OCI-LY3 (cell line): ENCODE measurements at regions not wholly inside any gene's neighbourhood (a gene's known extent, or its start where the extent isn't known, plus 50 kb on each side); places are given as distances from the start of the nearest gene placed in this dataset.

Experiments used
- H2AFZ ChIP-seq: fragments of 200-600, 300-600 bp; shearing (Covaris generic); 2 replicates; pipeline ENCODE4 v1.6.0; 2014; ENCODE audit warnings: antibody characterized with exemption, low read depth, low read length
- H3K27ac ChIP-seq: fragments of 200-600, 300-600 bp; sonication (generic); 2 replicates; pipeline ENCODE4 v1.5.1; 2014; ENCODE audit warnings: mild to moderate bottlenecking, low read length, moderate library complexity, mixed read lengths
- H3K27me3 ChIP-seq: fragments of 200-600, 300-600 bp; sonication (generic); 2 replicates; pipeline ENCODE4 v1.6.1; 2014; ENCODE audit warnings: low read depth, low read length, mixed read lengths
- H3K36me3 ChIP-seq: fragments of 200-600, 300-600 bp; sonication (generic); replicated peaks from 2 replicates; pipeline ENCODE3; 2014; ENCODE audit warnings: low read depth, low read length, mixed read lengths
- H3K4me1 ChIP-seq: fragments of 300-600, 200-600 bp; sonication (generic); 2 replicates; pipeline ENCODE4 v1.6.1; 2014; ENCODE audit warnings: low read length, mixed read lengths
- H3K4me2 ChIP-seq: fragments of 200-600, 300-600 bp; sonication (generic); 2 replicates; pipeline ENCODE4 v1.6.1; 2014; ENCODE audit warnings: low read length, mixed read lengths
- H3K4me3 ChIP-seq: fragments of 300-600, 200-600 bp; sonication (generic); 2 replicates; pipeline ENCODE4 v1.5.1; 2014; ENCODE audit warnings: antibody characterized with exemption, mild to moderate bottlenecking, low read length, moderate library complexity
- H3K79me2 ChIP-seq: fragments of 300-600, 200-600 bp; shearing (Covaris generic); 2 replicates; pipeline ENCODE4 v1.6.1; 2014; ENCODE audit warnings: mild to moderate bottlenecking, low read length, mixed read lengths
- H3K9ac ChIP-seq: fragments of 300-600, 200-600 bp; shearing (Covaris generic); 2 replicates; pipeline ENCODE4 v1.6.0; 2014; ENCODE audit warnings: mild to moderate bottlenecking, low read length, moderate library complexity
- H3K9me3 ChIP-seq: fragments of 200-600, 300-600 bp; shearing (Covaris generic); 2 replicates; pipeline ENCODE4 v1.6.1; 2014; ENCODE audit warnings: low read length, mixed read lengths; ENCODE audit not compliant: insufficient read depth
- H4K20me1 ChIP-seq: fragments of 200-600, 300-600 bp; sonication (generic); 2 replicates; pipeline ENCODE4 v1.6.1; 2016; ENCODE audit warnings: low read length, mixed read lengths; ENCODE audit not compliant: insufficient read depth
- EZH2phosphoT487 ChIP-seq: fragments of 200-600 bp; shearing (Covaris generic); IDR thresholded peaks from 2 replicates; pipeline ENCODE4 v1.6.1; 2018; ENCODE audit warnings: antibody characterized with exemption, mixed run types, low read depth
- TF ChIP-seq, protein P1 (sequence below): fragments of 200-600, 300-600 bp; sonication (generic); IDR thresholded peaks from 2 replicates; pipeline ENCODE4 v1.5.1; 2014; ENCODE audit warnings: antibody characterized with exemption, low read length, low read depth

DNA sequence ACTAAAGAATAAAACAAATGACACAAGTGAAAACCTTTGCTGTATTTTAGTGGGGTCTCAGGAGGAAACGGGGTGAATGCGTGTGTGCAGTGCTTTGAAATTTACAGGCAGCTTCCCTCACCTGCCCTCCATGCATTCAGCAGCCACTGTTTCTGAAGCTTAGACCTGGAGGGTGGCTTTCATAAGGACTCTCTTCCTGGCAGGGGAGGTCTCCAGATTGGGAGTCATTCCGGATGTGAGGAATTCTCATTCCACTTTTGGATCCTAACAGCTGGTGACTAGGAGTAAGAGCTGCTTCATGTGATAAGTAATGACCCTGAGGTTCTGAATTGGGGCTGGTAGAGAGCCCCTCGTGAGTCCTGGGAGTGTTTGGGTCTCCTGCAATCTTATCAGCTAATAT, 192.5 kb downstream of the SH3BP4 start:
- H3K9ac ChIP-seq = no peak overlapping the region
- TF ChIP-seq, protein P1, sequence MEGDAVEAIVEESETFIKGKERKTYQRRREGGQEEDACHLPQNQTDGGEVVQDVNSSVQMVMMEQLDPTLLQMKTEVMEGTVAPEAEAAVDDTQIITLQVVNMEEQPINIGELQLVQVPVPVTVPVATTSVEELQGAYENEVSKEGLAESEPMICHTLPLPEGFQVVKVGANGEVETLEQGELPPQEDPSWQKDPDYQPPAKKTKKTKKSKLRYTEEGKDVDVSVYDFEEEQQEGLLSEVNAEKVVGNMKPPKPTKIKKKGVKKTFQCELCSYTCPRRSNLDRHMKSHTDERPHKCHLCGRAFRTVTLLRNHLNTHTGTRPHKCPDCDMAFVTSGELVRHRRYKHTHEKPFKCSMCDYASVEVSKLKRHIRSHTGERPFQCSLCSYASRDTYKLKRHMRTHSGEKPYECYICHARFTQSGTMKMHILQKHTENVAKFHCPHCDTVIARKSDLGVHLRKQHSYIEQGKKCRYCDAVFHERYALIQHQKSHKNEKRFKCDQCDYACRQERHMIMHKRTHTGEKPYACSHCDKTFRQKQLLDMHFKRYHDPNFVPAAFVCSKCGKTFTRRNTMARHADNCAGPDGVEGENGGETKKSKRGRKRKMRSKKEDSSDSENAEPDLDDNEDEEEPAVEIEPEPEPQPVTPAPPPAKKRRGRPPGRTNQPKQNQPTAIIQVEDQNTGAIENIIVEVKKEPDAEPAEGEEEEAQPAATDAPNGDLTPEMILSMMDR = no peak
- TF ChIP-seq EZH2phosphoT487 = no peak
- H4K20me1 ChIP-seq = no peaks in the 10 kb centered on the region
- H3K9me3 ChIP-seq = no peaks in the 10 kb centered on the region
- no peak overlapping the region for H3K4me2 ChIP-seq
- no peak overlapping the region for H3K27ac ChIP-seq
- H3K36me3 ChIP-seq = no peaks in the 10 kb centered on the region
- H2AFZ ChIP-seq = no peak overlapping the region
- H3K4me3 ChIP-seq = no peak overlapping the region
- no peaks in the 10 kb centered on the region for H3K4me1 ChIP-seq
- H3K79me2 ChIP-seq = no peaks in the 10 kb centered on the region
- H3K27me3 ChIP-seq = no peaks in the 10 kb centered on the region

DNA sequence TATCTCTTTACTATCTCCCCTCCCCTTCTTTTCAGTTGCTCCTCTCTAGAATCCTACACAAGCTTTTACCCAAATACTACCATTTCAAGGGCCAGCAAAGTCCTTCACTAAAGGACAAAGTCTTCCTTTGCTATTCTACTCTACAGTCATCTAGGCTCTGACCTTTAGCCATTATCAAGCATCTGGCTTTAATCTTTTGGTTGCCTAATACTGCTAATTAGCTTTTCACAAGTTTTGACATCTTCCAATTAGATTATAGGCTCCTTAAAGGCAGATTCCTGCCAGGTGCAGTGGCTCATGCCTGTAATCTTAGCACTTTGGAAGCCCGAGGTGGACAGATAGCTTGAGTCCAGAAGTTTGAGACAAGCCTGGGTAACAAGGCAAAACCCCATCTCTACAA, 194.4 kb downstream of the SH3BP4 start:
- Histone ChIP-seq H3K4me3 (no peak overlapping the region), H3K9me3 (no peaks in the 10 kb centered on the region), H3K9ac (no peak overlapping the region), H3K4me1 (no peaks in the 10 kb centered on the region), H3K27ac (no peak overlapping the region), H2AFZ (no peak overlapping the region), H4K20me1 (no peaks in the 10 kb centered on the region), H3K79me2 (no peaks in the 10 kb centered on the region), H3K4me2 (no peak overlapping the region), H3K36me3 (no peaks in the 10 kb centered on the region), H3K27me3 (no peaks in the 10 kb centered on the region)
- TF ChIP-seq, protein P1 = no peak
- no peak for TF ChIP-seq EZH2phosphoT487

DNA sequence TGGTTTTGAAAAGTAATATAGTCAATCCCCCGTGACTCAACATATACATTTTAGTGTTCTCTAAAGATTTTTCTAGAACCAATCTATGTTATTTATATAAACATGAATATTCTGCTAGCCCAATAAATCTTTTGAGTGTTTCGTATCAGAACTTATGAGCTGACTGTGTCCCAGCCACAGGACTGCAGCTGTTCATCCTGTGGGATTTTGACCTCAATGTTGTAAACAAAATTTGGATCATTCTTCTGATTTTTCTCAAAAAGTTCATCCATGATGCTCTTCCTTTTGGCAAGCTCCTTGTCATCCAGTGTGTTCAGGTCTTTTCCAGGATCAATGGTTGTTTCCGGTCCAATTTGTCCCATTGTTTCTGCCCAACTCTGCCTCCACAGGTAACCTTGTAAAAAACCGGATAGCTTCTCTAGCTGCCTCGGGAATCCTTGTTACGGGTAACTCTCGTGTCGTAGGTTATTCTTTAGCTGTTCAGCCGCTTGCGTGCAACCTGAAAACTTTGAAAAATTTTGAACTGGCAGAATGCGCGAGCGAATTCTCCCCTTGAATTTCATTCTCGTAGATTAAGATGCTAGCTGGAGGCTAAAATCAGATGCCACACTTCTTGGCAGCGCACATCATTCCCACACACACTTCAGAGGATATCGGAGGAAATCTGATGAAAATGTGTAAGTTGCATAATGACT, 195.2 kb downstream of the SH3BP4 start:
- H3K79me2 ChIP-seq = no peaks in the 10 kb centered on the region
- no peaks in the 10 kb centered on the region for H3K4me1 ChIP-seq
- H3K27ac ChIP-seq = no peak overlapping the region
- H3K9ac ChIP-seq = no peak overlapping the region
- H3K36me3 ChIP-seq = no peaks in the 10 kb centered on the region
- H3K4me2 ChIP-seq = no peak overlapping the region
- no peak overlapping the region for H2AFZ ChIP-seq
- no peak overlapping the region for H3K4me3 ChIP-seq
- TF ChIP-seq EZH2phosphoT487 = no peak
- TF ChIP-seq, protein P1 = no peak
- no peaks in the 10 kb centered on the region for H4K20me1 ChIP-seq
- H3K27me3 ChIP-seq = no peaks in the 10 kb centered on the region
- H3K9me3 ChIP-seq = no peaks in the 10 kb centered on the region

DNA sequence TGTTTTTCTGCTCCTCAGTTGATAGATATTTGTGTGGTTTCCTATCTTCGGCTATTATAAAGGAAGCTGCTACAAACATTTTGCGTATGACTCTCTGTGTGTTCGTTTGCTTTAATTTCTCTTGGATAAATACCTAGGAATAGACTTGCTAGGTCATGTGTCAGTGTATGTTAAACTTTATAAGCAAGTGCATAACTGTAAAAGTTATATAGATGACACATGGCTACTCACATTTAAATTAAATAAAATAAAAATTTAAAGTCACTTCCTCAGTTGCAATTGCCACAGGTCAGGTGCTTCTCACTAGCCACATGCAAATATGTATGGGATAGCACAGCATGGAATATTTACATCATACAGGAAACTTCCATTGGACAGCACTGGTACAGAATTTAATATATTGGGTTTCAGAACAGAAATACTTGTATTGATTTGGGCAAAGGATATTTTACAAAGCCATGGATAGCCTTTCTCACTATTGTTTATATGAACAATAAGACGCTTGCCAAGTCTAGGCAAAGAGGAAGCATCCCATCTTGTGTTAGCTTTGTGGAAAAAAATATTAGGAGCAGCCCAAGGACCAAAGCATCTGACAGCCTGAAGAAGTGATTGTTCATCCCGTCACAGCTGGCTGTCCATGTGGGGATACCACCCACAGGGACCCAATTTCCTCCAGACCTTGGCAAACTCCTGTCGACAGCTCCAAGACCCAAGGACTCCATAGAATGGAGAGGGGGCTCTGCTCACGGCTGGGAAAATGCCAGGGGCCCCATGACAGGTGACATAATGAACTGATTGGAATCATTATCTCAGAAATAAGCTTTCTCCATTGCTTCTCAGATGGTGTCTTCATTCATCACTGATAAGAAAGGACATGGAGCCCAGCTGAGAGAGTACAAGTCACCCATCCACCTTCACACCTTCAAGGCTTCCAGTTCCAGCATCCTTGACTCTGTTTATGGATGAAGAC, 196.7 kb downstream of the SH3BP4 start:
- H3K4me2 ChIP-seq = no peak overlapping the region
- no peaks in the 10 kb centered on the region for H3K4me1 ChIP-seq
- no peak overlapping the region for H3K27ac ChIP-seq
- H3K9ac ChIP-seq = no peak overlapping the region
- no peaks in the 10 kb centered on the region for H3K9me3 ChIP-seq
- H3K27me3 ChIP-seq = no peaks in the 10 kb centered on the region
- H3K79me2 ChIP-seq = no peaks in the 10 kb centered on the region
- no peak overlapping the region for H2AFZ ChIP-seq
- H3K4me3 ChIP-seq = no peak overlapping the region
- no peaks in the 10 kb centered on the region for H3K36me3 ChIP-seq
- H4K20me1 ChIP-seq = no peaks in the 10 kb centered on the region
- TF ChIP-seq, protein P1 = no peak
- TF ChIP-seq EZH2phosphoT487 = no peak
